ENCODE measurements at regions not wholly inside any gene's neighbourhood (a gene's known extent, or its start where the extent isn't known, plus 50 kb on each side); places are given as distances from the start of the nearest gene placed in this dataset.
"Not testable (repeated sequence)": the region's sequence is repeated elsewhere in the genome, so short reads cannot be mapped to it uniquely, and the experiment has no call there.

- no peaks in the 10 kb centered on the region for H3K9me3 Mint-ChIP-seq
- no peak for DNase-seq
- CTCF ChIA-PET, result no interaction called here
- intact Hi-C loops (cut with micrococcal nuclease), result no loop called here
- no peaks in the 10 kb centered on the region for H3K4me1 Mint-ChIP-seq
- ATAC-seq (ENCODE audit: low read depth), result no peak
- H3K4me3 Mint-ChIP-seq, result no peak overlapping the region
- H3K27ac Mint-ChIP-seq, result no peak overlapping the region
- no peaks in the 10 kb centered on the region for H3K36me3 Mint-ChIP-seq (ENCODE audit: low read depth)
- POLR2A ChIA-PET, result no interaction called here
- TF ChIP-seq, protein P1, sequence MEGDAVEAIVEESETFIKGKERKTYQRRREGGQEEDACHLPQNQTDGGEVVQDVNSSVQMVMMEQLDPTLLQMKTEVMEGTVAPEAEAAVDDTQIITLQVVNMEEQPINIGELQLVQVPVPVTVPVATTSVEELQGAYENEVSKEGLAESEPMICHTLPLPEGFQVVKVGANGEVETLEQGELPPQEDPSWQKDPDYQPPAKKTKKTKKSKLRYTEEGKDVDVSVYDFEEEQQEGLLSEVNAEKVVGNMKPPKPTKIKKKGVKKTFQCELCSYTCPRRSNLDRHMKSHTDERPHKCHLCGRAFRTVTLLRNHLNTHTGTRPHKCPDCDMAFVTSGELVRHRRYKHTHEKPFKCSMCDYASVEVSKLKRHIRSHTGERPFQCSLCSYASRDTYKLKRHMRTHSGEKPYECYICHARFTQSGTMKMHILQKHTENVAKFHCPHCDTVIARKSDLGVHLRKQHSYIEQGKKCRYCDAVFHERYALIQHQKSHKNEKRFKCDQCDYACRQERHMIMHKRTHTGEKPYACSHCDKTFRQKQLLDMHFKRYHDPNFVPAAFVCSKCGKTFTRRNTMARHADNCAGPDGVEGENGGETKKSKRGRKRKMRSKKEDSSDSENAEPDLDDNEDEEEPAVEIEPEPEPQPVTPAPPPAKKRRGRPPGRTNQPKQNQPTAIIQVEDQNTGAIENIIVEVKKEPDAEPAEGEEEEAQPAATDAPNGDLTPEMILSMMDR (IDR thresholded peaks at IDR 0.05), result no peak
- H3K27me3 Mint-ChIP-seq, result no peaks in the 10 kb centered on the region
These were observed 288.9 kb upstream of the CLEC14A start for GRCh38 chr14:38544776-38545175.

DNA sequence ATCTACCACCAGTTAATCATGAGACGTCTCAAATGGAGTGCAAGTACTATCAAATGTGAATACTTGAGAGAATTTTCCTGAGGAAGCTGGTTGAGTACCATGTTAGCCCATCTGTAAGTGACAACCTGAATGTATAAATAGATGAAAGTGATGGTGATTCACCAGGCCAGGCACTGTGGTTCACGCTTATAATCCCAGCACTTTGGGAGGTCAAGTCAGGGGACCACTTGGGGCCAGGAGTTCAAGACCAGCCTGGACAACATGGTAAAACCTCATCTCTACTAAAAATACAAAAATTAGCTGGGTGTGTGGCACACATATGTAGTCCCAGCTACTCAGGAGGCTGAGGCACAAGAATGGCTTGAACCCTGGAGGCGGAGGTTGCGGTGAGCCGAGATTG lies 288.0 kb upstream of the CLEC14A start:
- H3K9me3 Mint-ChIP-seq; DNase-seq; H3K36me3 Mint-ChIP-seq (ENCODE audit: low read depth); ATAC-seq (ENCODE audit: low read depth); intact Hi-C loops (cut with micrococcal nuclease); H3K27ac Mint-ChIP-seq; POLR2A ChIA-PET; CTCF ChIA-PET; H3K4me1 Mint-ChIP-seq; H3K4me3 Mint-ChIP-seq; H3K27me3 Mint-ChIP-seq: not testable (repeated sequence)

- H3K4me3 Mint-ChIP-seq; intact Hi-C loops (cut with micrococcal nuclease); POLR2A ChIA-PET; CTCF ChIA-PET; H3K27ac Mint-ChIP-seq; H3K27me3 Mint-ChIP-seq; H3K4me1 Mint-ChIP-seq; H3K36me3 Mint-ChIP-seq (ENCODE audit: low read depth); H3K9me3 Mint-ChIP-seq; DNase-seq; ATAC-seq (ENCODE audit: low read depth): not testable (repeated sequence)
These were observed 282.2 kb upstream of the CLEC14A start for GRCh38 chr14:38538053-38538452.

DNA sequence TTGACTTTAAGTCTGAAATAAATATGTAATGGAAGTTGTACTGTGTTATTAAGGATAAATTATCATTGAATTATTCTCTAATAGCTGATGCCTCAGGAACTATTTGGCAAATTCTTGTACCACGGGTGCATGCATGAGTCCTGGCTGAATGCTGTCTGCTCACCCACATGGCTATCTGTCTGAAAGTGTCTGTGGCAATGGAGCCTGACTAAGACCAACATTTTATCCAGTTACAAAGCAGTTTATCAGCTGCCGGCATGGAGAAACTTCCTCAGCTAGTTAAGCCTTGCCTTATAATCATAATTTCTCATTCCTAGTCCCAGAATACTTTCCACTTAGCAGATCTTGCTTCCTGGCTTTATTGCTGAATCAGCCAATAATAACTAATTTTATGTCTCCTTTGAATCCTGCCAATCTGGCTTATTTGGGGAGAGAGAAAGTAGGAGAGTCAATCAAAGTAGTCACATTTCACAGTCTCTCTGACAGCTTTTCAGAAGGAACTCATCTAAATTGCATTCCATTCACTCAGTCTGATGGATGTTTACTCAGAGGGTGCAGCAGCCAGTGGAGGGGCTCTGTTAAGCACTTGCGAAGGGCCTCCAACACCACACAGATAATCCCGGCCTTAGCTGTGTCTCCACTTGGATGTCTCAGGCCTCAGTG lies 280.6 kb upstream of the CLEC14A start:
- intact Hi-C loops (cut with micrococcal nuclease), result no loop called here
- TF ChIP-seq, protein P1 (IDR thresholded peaks at IDR 0.05), result no peak
- Mint-ChIP-seq H3K4me3 (no peak overlapping the region), H3K4me1 (no peaks in the 10 kb centered on the region), H3K9me3 (peaks cover 3% of the 10 kb centered on the region), H3K27ac (no peak overlapping the region), H3K27me3 (no peaks in the 10 kb centered on the region), H3K36me3 (ENCODE audit: low read depth) (no peaks in the 10 kb centered on the region)
- POLR2A ChIA-PET, result no interaction called here
- no peak for DNase-seq
- CTCF ChIA-PET, result no interaction called here
- no peak for ATAC-seq (ENCODE audit: low read depth)

GRCh38 chr14:38528582-38528981 lies 272.7 kb upstream of the CLEC14A start:
- Mint-ChIP-seq H3K9me3 (no peaks in the 10 kb centered on the region), H3K4me1 (no peaks in the 10 kb centered on the region), H3K36me3 (ENCODE audit: low read depth) (no peaks in the 10 kb centered on the region), H3K27ac (no peak overlapping the region), H3K4me3 (no peak overlapping the region), H3K27me3 (no peaks in the 10 kb centered on the region)
- POLR2A ChIA-PET, result no interaction called here
- CTCF ChIA-PET, result no interaction called here
- ATAC-seq (ENCODE audit: low read depth) (no peak), DNase-seq (no peak)
- intact Hi-C loops (cut with micrococcal nuclease), result no loop called here
- TF ChIP-seq, protein P1 (IDR thresholded peaks at IDR 0.05), result no peak

GRCh38 chr14:38527502-38527878 lies 271.6 kb upstream of the CLEC14A start:
- DNase-seq, result no peak
- TF ChIP-seq, protein P1 (IDR thresholded peaks at IDR 0.05), result no peak
- no peak overlapping the region for H3K27ac Mint-ChIP-seq
- ChIA-PET CTCF (no interaction called here), POLR2A (no interaction called here)
- no peaks in the 10 kb centered on the region for H3K9me3 Mint-ChIP-seq
- ATAC-seq (ENCODE audit: low read depth), result no peak
- H3K4me1 Mint-ChIP-seq, result no peaks in the 10 kb centered on the region
- H3K27me3 Mint-ChIP-seq, result no peaks in the 10 kb centered on the region
- intact Hi-C loops (cut with micrococcal nuclease), result no loop called here
- no peak overlapping the region for H3K4me3 Mint-ChIP-seq
- no peaks in the 10 kb centered on the region for H3K36me3 Mint-ChIP-seq (ENCODE audit: low read depth)

All from activated B cell treated with CpG ODN at 0.5 μM for 24 hours (primary cell).